ENCODE measurements at regions not wholly inside any gene's neighbourhood (a gene's known extent, or its start where the extent isn't known, plus 50 kb on each side); places are given as distances from the start of the nearest gene placed in this dataset.
"Not testable (repeated sequence)": the region's sequence is repeated elsewhere in the genome, so short reads cannot be mapped to it uniquely, and the experiment has no call there.

DNA sequence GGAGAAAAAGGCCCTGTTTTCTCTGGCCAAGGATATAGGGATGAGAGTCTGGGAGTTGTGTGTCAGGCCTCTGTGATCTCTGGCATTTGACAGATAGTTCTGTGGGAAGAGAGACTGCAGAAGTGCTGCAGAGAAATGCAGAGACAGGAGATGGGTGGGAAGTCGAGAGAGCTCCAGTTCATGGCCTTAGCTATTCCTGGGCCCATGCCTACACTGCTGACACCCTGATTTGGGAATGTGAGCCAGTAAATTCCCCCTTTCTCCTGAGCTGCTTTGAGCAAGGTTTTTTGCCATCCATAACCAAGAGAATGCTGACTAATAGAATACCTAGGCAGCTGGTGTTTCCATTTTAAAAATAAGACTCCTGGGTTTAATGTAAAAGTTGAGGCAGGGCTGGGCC lies 59.3 kb downstream of the EBLN2 start:
- Mint-ChIP-seq H3K4me1 (no peaks in the 10 kb centered on the region), H3K27me3 (ENCODE audit: low read depth in 3 of 3) (no peaks in the 10 kb centered on the region)
- no peak for DNase-seq

DNA sequence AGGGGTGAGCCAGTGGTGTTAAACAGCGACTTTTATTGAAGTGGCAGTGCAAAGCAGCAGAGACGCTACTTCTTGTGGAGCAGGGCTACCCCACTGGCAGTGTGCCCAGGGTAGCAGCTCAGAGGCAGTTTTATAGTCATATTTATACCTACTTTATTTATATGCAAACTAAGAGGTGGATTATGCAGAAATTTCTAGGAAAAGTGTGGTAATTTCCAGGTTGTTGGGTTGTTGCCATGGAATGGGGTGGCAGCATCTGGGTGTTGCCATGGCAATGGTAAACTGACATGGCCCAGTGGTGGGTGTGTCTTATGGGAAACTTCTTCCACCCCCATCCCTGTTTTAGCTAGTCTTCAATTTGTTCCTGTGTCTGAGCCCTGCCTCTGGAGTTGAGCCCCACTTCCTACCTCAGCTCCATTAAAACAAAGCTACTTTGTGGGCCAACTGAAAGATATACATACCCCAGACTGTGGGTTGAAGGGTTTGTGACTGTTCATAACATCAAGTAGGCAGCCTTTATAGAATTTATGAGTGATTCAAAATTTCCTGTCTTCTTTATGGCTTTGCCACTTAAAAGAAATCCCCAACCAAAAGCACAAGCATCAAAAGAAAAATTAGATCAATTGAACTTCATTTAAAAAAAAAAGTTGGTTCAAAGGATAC lies 60.3 kb downstream of the EBLN2 start:
- H3K4me3 Mint-ChIP-seq: no peak overlapping the region
- no peaks in the 10 kb centered on the region for H3K4me1 Mint-ChIP-seq
- DNase-seq: no peak
- no peaks in the 10 kb centered on the region for H3K27me3 Mint-ChIP-seq (ENCODE audit: low read depth in 3 of 3)
- no peaks in the 10 kb centered on the region for H3K36me3 Mint-ChIP-seq
- H3K9me3 Mint-ChIP-seq: peaks cover 0 to 2% (median 0%) of the 10 kb centered on the region in 6 donors
- no peak overlapping the region for H3K27ac Mint-ChIP-seq

More for the DNA sequence above, 59.3 kb downstream of the EBLN2 start:
- Mint-ChIP-seq H3K9me3 (no peaks in the 10 kb centered on the region), H3K4me3 (no peak overlapping the region), H3K36me3 (no peaks in the 10 kb centered on the region), H3K27ac (no peak overlapping the region)

DNA sequence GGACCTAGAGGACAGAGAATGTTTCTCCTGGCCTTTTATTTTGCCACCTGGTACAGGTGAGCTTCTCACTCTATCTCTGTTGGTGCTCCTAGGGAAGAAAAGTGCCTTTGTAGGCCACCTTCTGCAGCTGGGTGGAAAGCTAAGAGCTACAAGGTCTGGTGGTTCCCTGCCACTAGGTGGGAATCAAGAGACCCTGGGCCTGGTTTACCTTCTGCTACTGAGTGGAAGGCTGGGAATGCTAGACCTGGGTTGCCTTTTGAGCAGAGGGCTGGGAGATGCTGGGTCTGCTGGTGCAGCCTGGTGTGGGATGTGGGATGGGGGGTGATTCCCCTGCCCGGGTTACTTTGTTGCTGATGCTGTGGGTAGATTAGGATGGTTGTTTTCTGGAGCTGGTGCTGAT lies 72.6 kb downstream of the EBLN2 start:
- Mint-ChIP-seq H3K27ac (no peak overlapping the region), H3K4me1 (no peaks in the 10 kb centered on the region), H3K9me3 (peaks cover 1 to 21% (median 4%) of the 10 kb centered on the region in 6 donors), H3K36me3 (no peaks in the 10 kb centered on the region), H3K4me3 (no peak overlapping the region), H3K27me3 (ENCODE audit: low read depth in 3 of 3) (peaks cover 2 to 10% (median 6%) of the 10 kb centered on the region in 3 donors)
- DNase-seq: no peak

DNA sequence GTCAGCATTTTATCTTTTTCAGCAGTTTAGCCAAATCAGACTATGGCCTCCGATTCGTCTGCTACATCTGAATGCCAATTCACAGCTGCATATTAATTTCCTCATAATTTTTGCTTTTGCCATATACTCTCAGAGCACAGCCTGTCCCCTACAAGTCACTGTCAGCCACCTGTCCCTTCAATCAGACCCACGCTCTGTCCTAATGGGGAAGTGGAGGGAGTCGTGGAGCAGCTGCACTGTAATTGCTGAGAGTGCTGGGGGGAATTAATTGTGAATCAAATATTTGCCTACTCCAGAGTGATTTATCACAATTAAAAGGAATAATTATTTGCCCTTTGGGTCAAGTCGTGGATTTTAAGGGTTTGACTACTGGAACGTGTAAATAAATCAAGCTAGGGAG lies 75.5 kb downstream of the EBLN2 start:
- Mint-ChIP-seq H3K4me1 (no peaks in the 10 kb centered on the region), H3K27me3 (ENCODE audit: low read depth in 3 of 3) (peaks cover 0 to 10% (median 3%) of the 10 kb centered on the region in 3 donors), H3K4me3 (no peak overlapping the region), H3K36me3 (no peaks in the 10 kb centered on the region), H3K27ac (no peak overlapping the region), H3K9me3 (peaks cover 1 to 21% (median 4%) of the 10 kb centered on the region in 6 donors)
- no peak for DNase-seq

DNA sequence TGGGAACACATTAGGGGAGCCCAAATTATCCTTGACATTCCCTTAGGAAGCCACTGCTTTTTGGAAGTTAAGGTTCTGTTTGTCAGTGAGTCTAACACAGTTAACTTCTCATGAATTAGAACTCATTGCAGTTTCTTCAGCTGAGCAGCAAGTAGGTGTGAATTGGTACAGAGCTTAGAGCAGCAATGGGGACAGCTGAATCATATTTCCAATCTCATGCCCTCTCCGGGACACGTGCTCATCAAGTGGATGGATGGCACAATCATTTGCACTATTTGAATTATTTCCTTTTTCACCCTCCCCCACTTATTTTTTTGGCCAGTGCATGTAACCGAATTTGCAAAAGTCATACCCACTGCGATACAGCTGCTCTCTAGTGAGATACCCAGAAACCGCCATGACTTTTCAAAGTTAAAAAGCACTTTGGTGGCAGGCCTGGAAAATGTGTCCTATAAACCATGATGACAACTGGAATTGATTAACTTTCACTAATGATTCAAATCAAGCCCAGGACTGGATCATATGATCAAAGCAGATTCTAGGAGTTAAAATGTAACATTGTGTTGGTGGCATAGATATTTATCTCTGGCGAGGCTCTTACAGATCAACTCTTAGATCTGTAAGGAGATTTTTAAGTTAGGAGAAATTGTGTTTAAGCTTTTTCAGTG lies 76.4 kb downstream of the EBLN2 start:
- no peaks in the 10 kb centered on the region for H3K4me1 Mint-ChIP-seq
- H3K36me3 Mint-ChIP-seq: no peaks in the 10 kb centered on the region
- H3K4me3 Mint-ChIP-seq: no peak overlapping the region
- peaks cover 1 to 16% (median 4%) of the 10 kb centered on the region in 6 donors for H3K9me3 Mint-ChIP-seq
- no peak overlapping the region for H3K27ac Mint-ChIP-seq
- peaks cover 0 to 7% (median 3%) of the 10 kb centered on the region in 3 donors for H3K27me3 Mint-ChIP-seq (ENCODE audit: low read depth in 3 of 3)
- no peak for DNase-seq

DNA sequence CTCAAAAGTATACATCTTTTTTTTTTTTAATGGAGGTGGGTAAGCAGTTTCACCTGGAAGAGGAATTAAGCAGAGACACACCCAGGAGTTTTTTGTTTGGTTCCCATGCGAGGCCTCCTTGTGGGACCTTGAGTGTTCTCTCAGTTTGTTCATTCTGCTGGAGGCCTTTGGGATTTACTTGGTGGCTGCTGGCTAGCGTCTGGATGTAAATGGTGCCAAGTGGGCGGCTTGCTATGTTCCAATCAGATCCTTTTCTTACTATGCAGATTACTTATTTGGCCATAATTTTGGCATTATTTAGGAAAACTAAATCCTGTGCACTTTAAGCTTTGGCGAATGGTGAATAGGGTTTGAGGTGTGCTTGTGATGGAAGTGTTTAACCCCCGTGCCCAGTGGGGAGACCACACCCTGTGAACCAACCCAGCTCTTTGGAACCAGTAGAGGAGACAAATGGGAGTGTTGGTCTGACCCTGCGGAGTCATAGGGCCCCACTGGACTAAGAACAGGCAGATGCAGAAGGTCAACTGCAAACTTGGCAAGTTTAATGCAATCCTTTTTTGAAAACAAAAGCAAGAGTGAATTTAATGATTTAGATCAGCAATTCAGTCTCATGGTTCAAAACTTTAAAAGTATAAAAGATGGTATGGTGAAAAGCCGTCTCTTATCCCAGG lies 79.4 kb downstream of the EBLN2 start:
- H3K4me3 Mint-ChIP-seq: no peak overlapping the region
- H3K36me3 Mint-ChIP-seq: no peaks in the 10 kb centered on the region
- no peak for DNase-seq
- no peak overlapping the region for H3K27ac Mint-ChIP-seq
- no peaks in the 10 kb centered on the region for H3K4me1 Mint-ChIP-seq
- H3K9me3 Mint-ChIP-seq: no peaks in the 10 kb centered on the region
- peaks cover 0 to 3% (median 1%) of the 10 kb centered on the region in 3 donors for H3K27me3 Mint-ChIP-seq (ENCODE audit: low read depth in 3 of 3)

DNA sequence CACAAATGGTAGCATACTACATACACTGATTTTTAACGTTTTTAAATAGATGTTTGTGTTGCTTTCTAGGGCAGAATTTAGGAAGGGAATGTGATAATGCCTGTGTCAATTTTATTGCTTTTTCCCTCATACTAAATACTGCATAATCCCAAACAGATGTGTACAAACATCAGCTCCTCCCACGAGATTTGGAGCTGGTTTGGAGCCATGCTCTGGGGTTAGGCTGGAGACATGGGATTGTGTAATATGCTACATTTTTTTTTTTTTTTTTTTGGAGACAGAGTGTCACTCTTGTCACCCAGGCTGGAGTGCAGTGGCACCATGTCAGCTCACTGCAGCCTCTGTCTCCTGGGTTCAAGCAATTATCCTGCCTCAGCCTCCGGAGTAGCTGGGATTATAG lies 80.1 kb downstream of the EBLN2 start:
- H3K36me3 Mint-ChIP-seq: no peaks in the 10 kb centered on the region
- H3K27me3 Mint-ChIP-seq (ENCODE audit: low read depth in 3 of 3): peaks cover 1 to 4% (median 3%) of the 10 kb centered on the region in 3 donors
- no peaks in the 10 kb centered on the region for H3K9me3 Mint-ChIP-seq
- H3K27ac Mint-ChIP-seq: no peak overlapping the region
- no peaks in the 10 kb centered on the region for H3K4me1 Mint-ChIP-seq
- DNase-seq: no peak
- no peak overlapping the region for H3K4me3 Mint-ChIP-seq

DNA sequence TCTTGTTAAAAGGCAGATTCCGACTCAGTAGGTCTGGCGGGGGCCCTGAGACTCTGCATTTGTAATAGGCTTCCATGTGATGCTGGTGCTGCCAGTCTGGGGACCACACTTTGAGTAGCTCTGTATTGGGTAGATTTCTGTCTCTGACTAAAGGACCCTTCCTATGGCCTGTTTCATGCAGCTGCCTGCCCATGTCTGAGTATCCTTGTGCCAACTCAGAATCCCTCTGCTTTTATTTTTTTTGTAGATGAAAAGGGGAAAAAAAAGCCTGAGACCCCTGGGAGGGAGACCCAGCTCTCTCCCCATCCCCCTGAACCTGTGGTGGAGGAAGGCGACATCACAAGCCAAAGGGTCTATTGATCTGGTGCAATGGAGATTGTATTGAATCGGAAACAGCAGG lies 81.9 kb downstream of the EBLN2 start:
- no peak overlapping the region for H3K4me3 Mint-ChIP-seq

DNA sequence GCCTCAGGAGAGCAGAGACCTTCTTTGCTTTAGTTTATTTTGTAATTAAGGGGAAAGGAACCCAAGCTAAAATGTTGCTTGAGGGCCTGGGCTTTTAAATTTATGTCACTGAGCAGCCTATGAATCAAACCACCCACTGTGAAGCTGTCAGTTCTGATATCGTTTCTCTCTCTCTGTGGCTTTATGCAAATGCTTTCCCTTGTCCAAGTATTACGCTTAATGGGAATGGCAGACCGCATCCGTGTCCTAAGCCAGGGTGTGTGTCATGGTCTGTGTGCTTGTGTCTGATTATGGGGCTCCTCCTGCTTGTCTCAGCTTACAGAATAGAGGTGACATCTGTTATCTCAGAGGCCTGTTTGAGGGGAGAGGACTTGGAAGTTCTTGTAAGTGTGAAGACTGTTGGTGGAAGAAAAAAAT lies 82.4 kb downstream of the EBLN2 start:
- peaks cover 0 to 7% (median 4%) of the 10 kb centered on the region in 3 donors for H3K27me3 Mint-ChIP-seq (ENCODE audit: low read depth in 3 of 3)
- H3K4me1 Mint-ChIP-seq: no peaks in the 10 kb centered on the region

More for the DNA sequence above, 81.9 kb downstream of the EBLN2 start:
- DNase-seq: no peak
- Mint-ChIP-seq H3K27me3 (ENCODE audit: low read depth in 3 of 3) (peaks cover 0 to 7% (median 4%) of the 10 kb centered on the region in 3 donors), H3K36me3 (no peaks in the 10 kb centered on the region), H3K27ac (peak overlapping the region in 1 of 6 donors; percentile 29), H3K9me3 (no peaks in the 10 kb centered on the region), H3K4me1 (no peaks in the 10 kb centered on the region)

DNA sequence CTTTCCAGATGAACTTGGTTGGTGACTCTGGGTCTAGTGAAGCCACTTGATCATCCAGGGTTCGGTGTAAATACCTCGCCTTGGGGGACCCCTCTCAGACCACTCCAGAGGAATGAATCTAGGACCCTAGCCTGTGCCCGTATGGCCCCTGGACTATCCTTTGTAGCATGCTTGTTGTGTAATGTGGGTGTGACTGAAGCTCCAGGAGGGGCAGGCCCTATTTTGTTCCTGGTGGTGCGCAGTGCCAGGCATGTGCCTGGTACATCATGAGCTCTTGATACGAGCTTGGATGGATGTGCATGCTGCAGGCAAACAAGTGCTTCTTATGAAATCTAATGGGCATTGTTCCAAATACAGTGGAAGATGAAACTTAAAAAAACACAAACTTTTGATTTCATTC lies 82.8 kb downstream of the EBLN2 start:
- Mint-ChIP-seq H3K27ac (no peak overlapping the region), H3K36me3 (no peaks in the 10 kb centered on the region), H3K9me3 (no peaks in the 10 kb centered on the region), H3K4me3 (no peak overlapping the region), H3K4me1 (no peaks in the 10 kb centered on the region), H3K27me3 (ENCODE audit: low read depth in 3 of 3) (peaks cover 0 to 7% (median 4%) of the 10 kb centered on the region in 3 donors)
- no peak for DNase-seq

More for the DNA sequence above, 82.4 kb downstream of the EBLN2 start:
- Mint-ChIP-seq H3K27ac (no peak overlapping the region), H3K4me3 (no peak overlapping the region), H3K9me3 (no peaks in the 10 kb centered on the region), H3K36me3 (no peaks in the 10 kb centered on the region)
- DNase-seq: no peak

DNA sequence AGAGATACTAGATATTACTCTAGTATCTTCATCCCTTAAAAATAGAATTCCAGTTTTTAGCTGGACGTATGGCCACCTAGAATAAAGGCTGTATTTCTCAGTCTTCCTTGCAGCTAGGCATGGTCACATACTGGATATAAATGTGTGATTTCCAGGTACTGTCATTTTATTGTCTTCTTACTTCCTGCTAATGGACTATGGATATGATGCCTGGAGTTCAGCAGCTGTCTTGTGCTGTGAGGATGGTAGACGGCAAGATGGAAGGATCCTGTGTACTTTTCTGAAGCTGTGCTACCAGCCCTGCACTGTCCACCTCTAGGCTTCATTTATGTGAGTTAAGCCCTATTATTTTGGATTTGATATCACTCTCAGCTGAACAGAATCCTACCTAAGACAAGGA lies 83.4 kb downstream of the EBLN2 start:
- no peak for DNase-seq
- Mint-ChIP-seq H3K36me3 (no peaks in the 10 kb centered on the region), H3K27ac (no peak overlapping the region), H3K4me1 (no peaks in the 10 kb centered on the region), H3K27me3 (ENCODE audit: low read depth in 3 of 3) (peaks cover 0 to 8% (median 4%) of the 10 kb centered on the region in 3 donors), H3K4me3 (no peak overlapping the region), H3K9me3 (peaks cover 0 to under 1% (median 0%) of the 10 kb centered on the region in 6 donors)

DNA sequence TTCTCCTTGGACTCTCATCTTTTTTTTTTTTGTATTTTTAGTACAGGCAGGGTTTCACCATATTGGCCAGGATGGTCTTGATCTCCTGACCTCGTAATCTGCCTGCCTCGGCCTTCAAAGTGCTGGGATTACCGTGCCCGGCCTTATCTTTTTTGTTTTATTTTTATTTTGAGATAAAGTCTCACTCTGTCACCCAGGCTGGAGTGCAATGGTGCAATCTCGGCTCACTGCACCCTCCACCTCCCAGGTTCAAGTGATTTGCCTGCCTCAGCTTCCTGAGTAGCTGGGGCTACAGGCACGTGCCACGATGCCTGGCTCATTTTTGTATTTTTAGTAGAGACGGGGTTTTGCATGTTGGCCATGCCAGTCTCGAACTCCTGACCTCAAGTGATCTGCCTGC lies 86.0 kb downstream of the EBLN2 start:
- not testable (repeated sequence) for H3K27ac Mint-ChIP-seq, H3K9me3 Mint-ChIP-seq, DNase-seq, H3K4me1 Mint-ChIP-seq, H3K36me3 Mint-ChIP-seq, H3K4me3 Mint-ChIP-seq
- peaks cover 0 to 11% (median 11%) of the 10 kb centered on the region in 3 donors for H3K27me3 Mint-ChIP-seq (ENCODE audit: low read depth in 3 of 3)

DNA sequence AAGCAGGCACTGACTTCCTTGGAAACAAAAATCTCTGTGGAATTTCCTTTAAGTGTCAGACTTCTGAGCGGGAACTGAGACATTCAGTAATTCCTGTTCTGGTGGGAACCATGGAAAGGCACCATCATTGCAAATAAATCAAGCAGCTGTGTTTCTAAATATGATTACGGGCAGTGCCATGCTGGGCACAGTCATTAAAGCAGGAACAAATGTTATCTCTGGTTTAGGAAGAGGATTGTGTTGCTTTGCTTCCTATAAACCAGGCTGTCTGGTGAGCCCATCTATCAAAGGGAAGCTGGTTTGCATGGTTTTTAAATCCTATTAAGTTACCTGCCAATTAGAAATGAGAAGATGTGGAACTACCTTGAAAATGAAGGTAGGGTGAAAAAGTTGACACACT lies 86.7 kb downstream of the EBLN2 start:
- no peak for DNase-seq
- peaks cover 0 to 2% of the 10 kb centered on the region in 2 donors for H3K4me1 Mint-ChIP-seq
- no peak overlapping the region for H3K4me3 Mint-ChIP-seq
- H3K36me3 Mint-ChIP-seq: no peaks in the 10 kb centered on the region
- H3K9me3 Mint-ChIP-seq: peaks cover 0 to 2% (median 0%) of the 10 kb centered on the region in 6 donors
- no peak overlapping the region for H3K27ac Mint-ChIP-seq
- peaks cover 0 to 18% (median 12%) of the 10 kb centered on the region in 3 donors for H3K27me3 Mint-ChIP-seq (ENCODE audit: low read depth in 3 of 3)

DNA sequence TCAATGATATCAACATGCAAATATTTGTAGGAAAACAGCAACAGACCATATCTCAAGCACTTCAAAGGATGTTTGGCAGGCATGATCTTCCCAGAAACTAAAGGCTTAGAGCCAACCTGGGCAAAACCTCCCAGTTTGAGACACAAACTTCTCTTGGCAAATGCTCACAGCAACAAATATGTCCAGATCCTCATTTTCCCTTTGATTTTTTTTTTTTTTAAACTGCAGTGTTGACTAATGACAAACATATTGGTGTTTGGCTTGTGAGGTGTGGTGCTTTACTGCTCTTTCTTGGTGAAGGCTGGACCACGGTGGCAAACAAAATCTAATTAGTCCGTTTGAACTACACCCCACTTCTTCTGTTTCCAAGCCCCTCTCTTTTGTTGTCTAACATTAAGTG lies 87.2 kb downstream of the EBLN2 start:
- DNase-seq: no peak
- Mint-ChIP-seq H3K4me1 (peaks cover 0 to 2% of the 10 kb centered on the region in 2 donors), H3K27ac (no peak overlapping the region), H3K9me3 (peaks cover 0 to 2% (median 0%) of the 10 kb centered on the region in 6 donors), H3K36me3 (no peaks in the 10 kb centered on the region), H3K4me3 (no peak overlapping the region), H3K27me3 (ENCODE audit: low read depth in 3 of 3) (peaks cover 0 to 18% (median 12%) of the 10 kb centered on the region in 3 donors)

All from immature natural killer cell (primary cell).